DOHH2 (cell line): ENCODE measurements at regions not wholly inside any gene's neighbourhood (a gene's known extent, or its start where the extent isn't known, plus 50 kb on each side); places are given as distances from the start of the nearest gene placed in this dataset.

Experiments
- H3F3A ChIP-seq: fragments of 200-600 bp; sonication (generic), shearing (Covaris generic); 2 replicates; pipeline ENCODE4 v1.6.0; 2016; ENCODE audit warnings: antibody characterized with exemption, mild to moderate bottlenecking; ENCODE audit not compliant: control insufficient read depth, insufficient read depth
- H3K27ac ChIP-seq: fragments of 200-600 bp; sonication (generic); 2 replicates; pipeline ENCODE4 v1.5.1; 2014; ENCODE audit warnings: low read depth, mild to moderate bottlenecking, low read length, moderate library complexity
- H3K27me3 ChIP-seq: fragments of 200-600 bp; sonication (generic); 2 replicates; pipeline ENCODE4 v1.6.1; 2014; ENCODE audit warnings: mild to moderate bottlenecking, low read length, mixed read lengths; ENCODE audit not compliant: control insufficient read depth
- H3K36me3 ChIP-seq: fragments of 200-600 bp; sonication (generic); 2 replicates; pipeline ENCODE4 v1.6.1; 2014; ENCODE audit warnings: mild to moderate bottlenecking, low read length, moderate library complexity, mixed read lengths; ENCODE audit not compliant: control insufficient read depth
- H3K4me1 ChIP-seq: fragments of 200-600 bp; sonication (generic); 2 replicates; pipeline ENCODE4 v1.6.1; 2014; ENCODE audit warnings: mild to moderate bottlenecking, low read length, mixed read lengths; ENCODE audit not compliant: control insufficient read depth
- H3K4me2 ChIP-seq: fragments of 200-600 bp; sonication (generic); 2 replicates; pipeline ENCODE4 v1.6.0; 2014; ENCODE audit warnings: mild to moderate bottlenecking, low read length, moderate library complexity
- H3K4me3 ChIP-seq: fragments of 200-600 bp; sonication (generic); 2 replicates; pipeline ENCODE4 v1.5.1; 2014; ENCODE audit warnings: mild to moderate bottlenecking, low read length, mixed read lengths
- H3K79me2 ChIP-seq: fragments of 200-600 bp; sonication (generic); 2 replicates; pipeline ENCODE4 v1.6.1; 2014; ENCODE audit warnings: mild to moderate bottlenecking, low read length, mixed read lengths; ENCODE audit not compliant: control insufficient read depth
- H3K9me2 ChIP-seq: fragments of 200-600 bp; sonication (generic); replicated peaks from 2 replicates; pipeline ENCODE4 v1.6.1; 2014; ENCODE audit warnings: mild to moderate bottlenecking, low read length, mixed read lengths; ENCODE audit not compliant: control insufficient read depth
- H3K9me3 ChIP-seq: fragments of 200-600 bp; sonication (generic); 2 replicates; pipeline ENCODE4 v1.6.1; 2014; ENCODE audit warnings: antibody characterized with exemption, low read length, mixed read lengths; ENCODE audit not compliant: control insufficient read depth, insufficient read depth
- H4K20me1 ChIP-seq: fragments of 200-600 bp; sonication (generic); 2 replicates; pipeline ENCODE4 v1.6.0; 2014; ENCODE audit warnings: low read depth, mild to moderate bottlenecking, antibody characterized with exemption, low read length, moderate library complexity; ENCODE audit not compliant: control insufficient read depth, insufficient read depth
- EZH2phosphoT487 ChIP-seq: fragments of 200-600 bp; sonication (generic); IDR thresholded peaks from 2 replicates; pipeline ENCODE4 v1.6.1; 2017; ENCODE audit warnings: borderline replicate concordance, mild to moderate bottlenecking, antibody characterized with exemption, low read length, moderate library complexity, mixed read lengths
- TF ChIP-seq, protein P1 (sequence below): fragments of 200-600 bp; sonication (generic); IDR thresholded peaks from one replicate; pipeline ENCODE4 v1.5.1; 2014; ENCODE audit warnings: antibody characterized with exemption, mild to moderate bottlenecking, low read depth, low read length; ENCODE audit not compliant: poor library complexity, severe bottlenecking

DNA sequence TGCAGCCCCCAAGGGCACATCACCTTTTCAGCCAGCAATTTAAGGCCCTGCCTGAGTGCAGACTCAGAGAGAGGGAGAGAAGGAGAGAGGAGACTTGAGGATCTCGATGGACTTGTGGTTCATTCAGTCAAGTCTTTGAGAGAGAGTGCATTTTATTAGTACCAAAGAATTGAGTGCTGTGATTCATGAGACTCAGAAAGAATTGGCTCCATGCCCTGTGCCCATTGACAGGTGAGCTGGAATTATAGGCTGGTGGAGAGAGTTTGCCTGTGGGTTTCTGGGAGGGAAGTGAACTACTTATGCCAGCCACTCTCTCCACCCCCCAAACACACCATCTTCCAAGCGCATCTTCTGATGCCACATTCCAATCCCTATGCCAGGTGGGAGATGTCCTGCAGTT lies 236.8 kb downstream of the MN1 start:
- Histone ChIP-seq H3K79me2 (no peaks in the 10 kb centered on the region), H3K9me2 (no peaks in the 10 kb centered on the region), H4K20me1 (no peaks in the 10 kb centered on the region), H3F3A (no peaks in the 10 kb centered on the region), H3K4me1 (no peaks in the 10 kb centered on the region), H3K27me3 (no peaks in the 10 kb centered on the region), H3K27ac (no peak overlapping the region), H3K9me3 (no peaks in the 10 kb centered on the region), H3K4me2 (no peak overlapping the region), H3K36me3 (no peaks in the 10 kb centered on the region), H3K4me3 (no peak overlapping the region)
- TF ChIP-seq, protein P1, sequence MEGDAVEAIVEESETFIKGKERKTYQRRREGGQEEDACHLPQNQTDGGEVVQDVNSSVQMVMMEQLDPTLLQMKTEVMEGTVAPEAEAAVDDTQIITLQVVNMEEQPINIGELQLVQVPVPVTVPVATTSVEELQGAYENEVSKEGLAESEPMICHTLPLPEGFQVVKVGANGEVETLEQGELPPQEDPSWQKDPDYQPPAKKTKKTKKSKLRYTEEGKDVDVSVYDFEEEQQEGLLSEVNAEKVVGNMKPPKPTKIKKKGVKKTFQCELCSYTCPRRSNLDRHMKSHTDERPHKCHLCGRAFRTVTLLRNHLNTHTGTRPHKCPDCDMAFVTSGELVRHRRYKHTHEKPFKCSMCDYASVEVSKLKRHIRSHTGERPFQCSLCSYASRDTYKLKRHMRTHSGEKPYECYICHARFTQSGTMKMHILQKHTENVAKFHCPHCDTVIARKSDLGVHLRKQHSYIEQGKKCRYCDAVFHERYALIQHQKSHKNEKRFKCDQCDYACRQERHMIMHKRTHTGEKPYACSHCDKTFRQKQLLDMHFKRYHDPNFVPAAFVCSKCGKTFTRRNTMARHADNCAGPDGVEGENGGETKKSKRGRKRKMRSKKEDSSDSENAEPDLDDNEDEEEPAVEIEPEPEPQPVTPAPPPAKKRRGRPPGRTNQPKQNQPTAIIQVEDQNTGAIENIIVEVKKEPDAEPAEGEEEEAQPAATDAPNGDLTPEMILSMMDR: no peak
- TF ChIP-seq EZH2phosphoT487: no peak

DNA sequence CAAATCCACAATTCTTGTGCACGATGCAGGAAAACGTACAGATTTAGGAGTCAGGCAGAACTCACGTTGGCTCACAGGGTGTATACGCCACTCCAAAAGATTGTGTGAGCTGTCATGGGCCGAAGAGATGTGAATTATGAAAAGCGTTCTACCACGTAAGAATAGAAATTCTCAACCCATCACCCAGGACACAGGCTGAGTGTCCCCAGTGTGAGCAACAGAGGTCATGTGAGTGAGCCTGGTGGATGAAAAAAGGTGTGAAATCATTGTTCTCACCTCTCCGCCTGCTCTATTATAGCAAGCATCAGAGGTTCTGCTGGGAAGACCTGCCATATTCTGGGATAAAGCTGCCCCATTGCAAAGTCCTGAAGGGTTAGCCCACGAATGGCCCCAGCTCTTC lies 235.0 kb downstream of the MN1 start:
- no peaks in the 10 kb centered on the region for H3K9me2 ChIP-seq
- H3K9me3 ChIP-seq: no peaks in the 10 kb centered on the region
- no peaks in the 10 kb centered on the region for H3F3A ChIP-seq
- no peaks in the 10 kb centered on the region for H3K79me2 ChIP-seq
- no peak overlapping the region for H3K4me3 ChIP-seq
- no peaks in the 10 kb centered on the region for H3K27me3 ChIP-seq
- no peak overlapping the region for H3K27ac ChIP-seq
- H3K4me1 ChIP-seq: no peaks in the 10 kb centered on the region
- H4K20me1 ChIP-seq: no peaks in the 10 kb centered on the region
- TF ChIP-seq EZH2phosphoT487: no peak
- TF ChIP-seq, protein P1: no peak
- H3K36me3 ChIP-seq: no peaks in the 10 kb centered on the region
- H3K4me2 ChIP-seq: no peak overlapping the region

DNA sequence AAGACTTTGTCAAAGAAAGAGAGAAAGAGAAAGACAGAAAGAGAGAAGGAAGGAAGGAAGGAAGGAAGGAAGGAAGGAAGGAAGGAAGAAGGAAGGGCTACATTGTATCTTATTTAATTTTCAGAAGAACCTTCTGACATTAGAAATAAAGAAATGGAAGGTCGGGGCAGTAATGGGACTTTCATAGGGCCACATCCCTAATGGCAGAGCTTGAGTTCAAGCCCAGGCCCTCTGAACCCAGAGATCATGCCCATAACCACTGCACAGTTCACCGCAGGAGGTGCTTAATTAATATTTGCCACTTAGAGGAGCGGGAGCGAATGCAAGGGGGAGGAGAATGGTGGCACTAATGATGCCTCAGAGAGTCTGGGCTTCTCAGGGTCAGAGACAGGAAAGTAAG lies 233.3 kb downstream of the MN1 start:
- no peak overlapping the region for H3K27ac ChIP-seq
- no peak for TF ChIP-seq EZH2phosphoT487
- TF ChIP-seq, protein P1: no peak

More for the DNA sequence above, 233.3 kb downstream of the MN1 start:
- Histone ChIP-seq H3K9me2 (no peaks in the 10 kb centered on the region), H3K9me3 (no peaks in the 10 kb centered on the region), H3K36me3 (no peaks in the 10 kb centered on the region), H3F3A (no peaks in the 10 kb centered on the region), H3K4me1 (no peaks in the 10 kb centered on the region), H3K4me3 (no peak overlapping the region), H3K4me2 (no peak overlapping the region), H3K79me2 (no peaks in the 10 kb centered on the region), H4K20me1 (no peaks in the 10 kb centered on the region), H3K27me3 (no peaks in the 10 kb centered on the region)
